Esophagus squamous epithelium (tissue), 4 donors: ENCODE measurements at regions not wholly inside any gene's neighbourhood (a gene's known extent, or its start where the extent isn't known, plus 50 kb on each side); places are given as distances from the start of the nearest gene placed in this dataset.

Source experiments
- CTCF ChIP-seq, 6 experiments: fragments of 450-650 bp in 4 of 6; fragments of 200-600 bp in 2 of 6; sonication (generic) in 2 of 6; IDR thresholded peaks; one replicate each; pipeline ENCODE4 v1.5.1; 2016 to 2019; ENCODE audit warnings: antibody characterized with exemption in 6 of 6, mild to moderate bottlenecking in 4 of 6, moderate library complexity in 4 of 6
- POLR2A ChIP-seq, 4 donors: fragments of 450-650 bp; IDR thresholded peaks; one replicate each; pipeline ENCODE4 v1.6.1; 2017; ENCODE audit warnings: antibody characterized with exemption in 4 of 4, mild to moderate bottlenecking in 4 of 4, moderate library complexity in 3 of 4

GRCh38 chr12:93093243-93093642, 164.1 kb upstream of the EEA1 start:
- TF ChIP-seq POLR2A (IDR thresholded peaks at IDR 0.05) (no peak), CTCF (IDR thresholded peaks at IDR 0.05) (no peak)
